ENCODE measurements at regions not wholly inside any gene's neighbourhood (a gene's known extent, or its start where the extent isn't known, plus 50 kb on each side); places are given as distances from the start of the nearest gene placed in this dataset.

- Histone ChIP-seq H3K4me3 (IDR thresholded peaks at IDR 0.05; ENCODE audit: insufficient read depth, low read depth, low read length) (no peak overlapping the region), H3K4me2 (no peak overlapping the region), H3K36me3 (ENCODE audit: insufficient read depth) (no peaks in the 10 kb centered on the region), H4K20me1 (ENCODE audit: insufficient read depth) (no peaks in the 10 kb centered on the region), H3K9ac (no peak overlapping the region), H3K79me2 (ENCODE audit: insufficient read depth, low read depth) (no peaks in the 10 kb centered on the region), H2AFZ (ENCODE audit: low read depth) (no peak overlapping the region), H3K27me3 (ENCODE audit: insufficient read depth, low read depth) (no peaks in the 10 kb centered on the region), H3K27ac (no peak overlapping the region), H3K4me1 (ENCODE audit: low read depth, poor library complexity, severe bottlenecking) (no peaks in the 10 kb centered on the region)
- TF ChIP-seq CTCF (conservative IDR thresholded peaks at IDR 0.05; ENCODE audit: low read depth, low read length), result no peak
Observed at GRCh38 chr15:35843498-35843897, 297.5 kb upstream of the DPH6 start.

GRCh38 chr15:35850284-35850683, 304.3 kb upstream of the DPH6 start:
- H3K4me2 ChIP-seq, result no peak overlapping the region
- no peaks in the 10 kb centered on the region for H3K4me1 ChIP-seq (ENCODE audit: low read depth, poor library complexity, severe bottlenecking)
- H2AFZ ChIP-seq (ENCODE audit: low read depth), result no peak overlapping the region
- H3K9ac ChIP-seq, result no peak overlapping the region
- no peaks in the 10 kb centered on the region for H3K36me3 ChIP-seq (ENCODE audit: insufficient read depth)
- H4K20me1 ChIP-seq (ENCODE audit: insufficient read depth), result no peaks in the 10 kb centered on the region
- no peak overlapping the region for H3K4me3 ChIP-seq (IDR thresholded peaks at IDR 0.05; ENCODE audit: insufficient read depth, low read depth, low read length)
- no peaks in the 10 kb centered on the region for H3K27me3 ChIP-seq (ENCODE audit: insufficient read depth, low read depth)
- H3K79me2 ChIP-seq (ENCODE audit: insufficient read depth, low read depth), result no peaks in the 10 kb centered on the region
- no peak for TF ChIP-seq CTCF (conservative IDR thresholded peaks at IDR 0.05; ENCODE audit: low read depth, low read length)
- no peak overlapping the region for H3K27ac ChIP-seq

DNA sequence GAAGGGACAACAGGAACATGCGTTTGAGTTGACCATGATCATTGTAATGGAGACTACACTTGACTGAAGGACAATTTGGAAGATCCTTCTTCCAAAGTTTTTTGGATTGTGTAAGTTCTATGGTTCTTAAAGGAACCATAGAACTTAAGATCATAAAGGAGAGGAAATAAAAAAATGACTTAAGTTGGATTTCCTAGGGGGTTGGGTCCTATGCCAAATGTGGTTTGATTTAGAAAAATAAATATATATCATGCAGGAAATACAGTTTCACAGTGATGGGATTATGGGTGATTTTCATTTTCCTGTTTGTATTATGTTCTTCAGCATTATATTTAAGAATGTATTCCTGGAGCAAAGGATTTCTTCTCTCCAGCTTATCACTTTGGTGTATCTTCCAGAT, 305.5 kb upstream of the DPH6 start:
- Histone ChIP-seq H3K36me3 (ENCODE audit: insufficient read depth) (no peaks in the 10 kb centered on the region), H3K4me3 (IDR thresholded peaks at IDR 0.05; ENCODE audit: insufficient read depth, low read depth, low read length) (no peak overlapping the region), H3K27me3 (ENCODE audit: insufficient read depth, low read depth) (no peaks in the 10 kb centered on the region), H4K20me1 (ENCODE audit: insufficient read depth) (no peaks in the 10 kb centered on the region), H3K27ac (no peak overlapping the region), H3K4me2 (no peak overlapping the region), H2AFZ (ENCODE audit: low read depth) (no peak overlapping the region), H3K79me2 (ENCODE audit: insufficient read depth, low read depth) (no peaks in the 10 kb centered on the region), H3K4me1 (ENCODE audit: low read depth, poor library complexity, severe bottlenecking) (no peaks in the 10 kb centered on the region), H3K9ac (no peak overlapping the region)
- no peak for TF ChIP-seq CTCF (conservative IDR thresholded peaks at IDR 0.05; ENCODE audit: low read depth, low read length)

DNA sequence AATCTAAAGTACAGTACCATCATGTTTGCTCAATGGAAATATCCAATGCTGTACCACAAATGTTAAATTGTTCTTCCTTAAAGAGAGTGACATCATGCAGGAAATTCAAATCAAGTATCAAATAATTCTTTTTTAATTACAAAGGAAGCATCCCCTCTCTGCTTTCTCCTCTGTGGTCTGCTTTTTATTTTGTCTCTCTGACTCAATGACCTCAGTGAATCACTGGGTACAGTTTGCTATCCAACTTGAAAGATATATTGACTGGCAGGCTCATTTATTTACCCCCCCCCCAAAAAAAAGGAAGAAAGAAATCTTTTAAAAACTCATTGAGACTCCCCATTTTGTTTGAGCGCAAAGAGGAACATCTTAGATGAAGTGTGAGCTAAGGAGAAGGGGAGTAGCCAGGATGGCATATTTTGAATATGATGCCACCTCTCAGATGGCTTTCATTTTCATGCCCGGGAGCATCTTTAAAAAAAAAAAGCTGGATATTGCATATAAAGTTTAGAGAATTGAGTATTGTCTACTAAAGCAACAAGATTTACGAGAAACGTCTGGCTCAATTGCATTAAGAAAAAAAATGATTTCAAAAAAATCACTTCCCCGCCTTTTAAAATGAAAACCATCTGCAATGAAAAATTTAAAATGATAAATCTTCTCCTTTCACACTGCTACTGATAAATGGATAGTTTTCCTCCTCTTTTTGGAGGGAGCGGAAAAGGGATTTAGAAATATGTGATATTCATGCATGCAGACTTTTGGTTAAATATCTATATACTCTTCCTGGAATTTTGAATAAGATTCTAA, 307.1 kb upstream of the DPH6 start:
- Histone ChIP-seq H3K79me2 (ENCODE audit: insufficient read depth, low read depth) (no peaks in the 10 kb centered on the region), H3K4me3 (IDR thresholded peaks at IDR 0.05; ENCODE audit: insufficient read depth, low read depth, low read length) (no peak overlapping the region), H2AFZ (ENCODE audit: low read depth) (no peak overlapping the region), H3K27ac (no peak overlapping the region), H3K36me3 (ENCODE audit: insufficient read depth) (no peaks in the 10 kb centered on the region), H3K4me1 (ENCODE audit: low read depth, poor library complexity, severe bottlenecking) (no peaks in the 10 kb centered on the region), H4K20me1 (ENCODE audit: insufficient read depth) (no peaks in the 10 kb centered on the region), H3K4me2 (no peak overlapping the region), H3K9ac (no peak overlapping the region), H3K27me3 (ENCODE audit: insufficient read depth, low read depth) (no peaks in the 10 kb centered on the region)
- no peak for TF ChIP-seq CTCF (conservative IDR thresholded peaks at IDR 0.05; ENCODE audit: low read depth, low read length)

Measured in KMS-11 (cell line).